Inflammatory macrophage treated with lipopolysaccharide for 1 hour (primary cell): ENCODE measurements at regions not wholly inside any gene's neighbourhood (a gene's known extent, or its start where the extent isn't known, plus 50 kb on each side); places are given as distances from the start of the nearest gene placed in this dataset.

ENCODE experiments used
- DNase-seq, 2 donors: peaks; one replicate each; pipeline ENCODE4 v3.0.0-alpha.2; 2020 to 2022

- no peak for DNase-seq
These were observed 136.9 kb downstream of the SCARB1 start for GRCh38 chr12:124726596-124727263.

- DNase-seq: no peak
These were observed 137.9 kb downstream of the SCARB1 start for GRCh38 chr12:124725597-124726237.

- no peak for DNase-seq
These were observed 138.6 kb downstream of the SCARB1 start for GRCh38 chr12:124725099-124725498.

- no peak for DNase-seq
These were observed 140.8 kb downstream of the SCARB1 start for GRCh38 chr12:124722878-124723277.

- no peak for DNase-seq
These were observed 142.0 kb downstream of the SCARB1 start for GRCh38 chr12:124721501-124722162.

GRCh38 chr12:124720681-124721500 is 142.8 kb downstream of the SCARB1 start:
- peak; percentile 76 to 81 for DNase-seq

GRCh38 chr12:124720004-124720680 is 143.5 kb downstream of the SCARB1 start:
- no peak for DNase-seq

- DNase-seq: no peak
These were observed 144.4 kb downstream of the SCARB1 start for GRCh38 chr12:124719231-124719630.

- DNase-seq: no peak
These were observed 145.2 kb downstream of the SCARB1 start for GRCh38 chr12:124718458-124718857.

- DNase-seq: no peak
These were observed 145.6 kb downstream of the SCARB1 start for GRCh38 chr12:124718036-124718435.

GRCh38 chr12:124717318-124717717 is 146.3 kb downstream of the SCARB1 start:
- DNase-seq: no peak

- DNase-seq: no peak
These were observed 147.2 kb downstream of the SCARB1 start for GRCh38 chr12:124716208-124717130.

GRCh38 chr12:124715121-124715990 is 147.9 kb upstream of the NCOR2 start:
- no peak for DNase-seq

- DNase-seq: peak; percentile 65 to 83
These were observed 146.1 kb upstream of the NCOR2 start for GRCh38 chr12:124713436-124714082.

GRCh38 chr12:124713041-124713435 is 145.6 kb upstream of the NCOR2 start:
- DNase-seq: peak; percentile 73 to 77

GRCh38 chr12:124711344-124711743 is 143.9 kb upstream of the NCOR2 start:
- DNase-seq: no peak

GRCh38 chr12:124709722-124710687 is 142.6 kb upstream of the NCOR2 start:
- no peak for DNase-seq

GRCh38 chr12:124707316-124707715 is 139.9 kb upstream of the NCOR2 start:
- DNase-seq: no peak

- no peak for DNase-seq
These were observed 139.0 kb upstream of the NCOR2 start for GRCh38 chr12:124706363-124706762.
